ENCODE measurements at regions not wholly inside any gene's neighbourhood (a gene's known extent, or its start where the extent isn't known, plus 50 kb on each side); places are given as distances from the start of the nearest gene placed in this dataset.

- TF ChIP-seq ZBTB39 (CRISPR knock-in tag; IDR thresholded peaks at IDR 0.05): no peak
- TF ChIP-seq CEBPG (CRISPR knock-in tag; IDR thresholded peaks at IDR 0.05): no peak
- TF ChIP-seq, protein P1, sequence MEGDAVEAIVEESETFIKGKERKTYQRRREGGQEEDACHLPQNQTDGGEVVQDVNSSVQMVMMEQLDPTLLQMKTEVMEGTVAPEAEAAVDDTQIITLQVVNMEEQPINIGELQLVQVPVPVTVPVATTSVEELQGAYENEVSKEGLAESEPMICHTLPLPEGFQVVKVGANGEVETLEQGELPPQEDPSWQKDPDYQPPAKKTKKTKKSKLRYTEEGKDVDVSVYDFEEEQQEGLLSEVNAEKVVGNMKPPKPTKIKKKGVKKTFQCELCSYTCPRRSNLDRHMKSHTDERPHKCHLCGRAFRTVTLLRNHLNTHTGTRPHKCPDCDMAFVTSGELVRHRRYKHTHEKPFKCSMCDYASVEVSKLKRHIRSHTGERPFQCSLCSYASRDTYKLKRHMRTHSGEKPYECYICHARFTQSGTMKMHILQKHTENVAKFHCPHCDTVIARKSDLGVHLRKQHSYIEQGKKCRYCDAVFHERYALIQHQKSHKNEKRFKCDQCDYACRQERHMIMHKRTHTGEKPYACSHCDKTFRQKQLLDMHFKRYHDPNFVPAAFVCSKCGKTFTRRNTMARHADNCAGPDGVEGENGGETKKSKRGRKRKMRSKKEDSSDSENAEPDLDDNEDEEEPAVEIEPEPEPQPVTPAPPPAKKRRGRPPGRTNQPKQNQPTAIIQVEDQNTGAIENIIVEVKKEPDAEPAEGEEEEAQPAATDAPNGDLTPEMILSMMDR (CRISPR knock-in tag; IDR thresholded peaks at IDR 0.05): no peak
- no peak for TF ChIP-seq ESRRA (CRISPR knock-in tag; IDR thresholded peaks at IDR 0.05; ENCODE audit: low read depth)
- TF ChIP-seq, protein P2, sequence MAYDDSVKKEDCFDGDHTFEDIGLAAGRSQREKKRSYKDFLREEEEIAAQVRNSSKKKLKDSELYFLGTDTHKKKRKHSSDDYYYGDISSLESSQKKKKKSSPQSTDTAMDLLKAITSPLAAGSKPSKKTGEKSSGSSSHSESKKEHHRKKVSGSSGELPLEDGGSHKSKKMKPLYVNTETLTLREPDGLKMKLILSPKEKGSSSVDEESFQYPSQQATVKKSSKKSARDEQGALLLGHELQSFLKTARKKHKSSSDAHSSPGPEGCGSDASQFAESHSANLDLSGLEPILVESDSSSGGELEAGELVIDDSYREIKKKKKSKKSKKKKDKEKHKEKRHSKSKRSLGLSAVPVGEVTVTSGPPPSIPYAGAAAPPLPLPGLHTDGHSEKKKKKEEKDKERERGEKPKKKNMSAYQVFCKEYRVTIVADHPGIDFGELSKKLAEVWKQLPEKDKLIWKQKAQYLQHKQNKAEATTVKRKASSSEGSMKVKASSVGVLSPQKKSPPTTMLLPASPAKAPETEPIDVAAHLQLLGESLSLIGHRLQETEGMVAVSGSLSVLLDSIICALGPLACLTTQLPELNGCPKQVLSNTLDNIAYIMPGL (CRISPR knock-in tag; IDR thresholded peaks at IDR 0.05; ENCODE audit: borderline replicate concordance in 1 of 2, low read depth in 1 of 2): no peak
- TF ChIP-seq POLR2A (IDR thresholded peaks at IDR 0.05; ENCODE audit: insufficient read depth in 1 of 2, low read depth in 2 of 2, low read length in 2 of 2): no peak
- no peak for TF ChIP-seq ZNF552 (CRISPR knock-in tag; IDR thresholded peaks at IDR 0.05; ENCODE audit: borderline replicate concordance)
- TF ChIP-seq, protein P3, sequence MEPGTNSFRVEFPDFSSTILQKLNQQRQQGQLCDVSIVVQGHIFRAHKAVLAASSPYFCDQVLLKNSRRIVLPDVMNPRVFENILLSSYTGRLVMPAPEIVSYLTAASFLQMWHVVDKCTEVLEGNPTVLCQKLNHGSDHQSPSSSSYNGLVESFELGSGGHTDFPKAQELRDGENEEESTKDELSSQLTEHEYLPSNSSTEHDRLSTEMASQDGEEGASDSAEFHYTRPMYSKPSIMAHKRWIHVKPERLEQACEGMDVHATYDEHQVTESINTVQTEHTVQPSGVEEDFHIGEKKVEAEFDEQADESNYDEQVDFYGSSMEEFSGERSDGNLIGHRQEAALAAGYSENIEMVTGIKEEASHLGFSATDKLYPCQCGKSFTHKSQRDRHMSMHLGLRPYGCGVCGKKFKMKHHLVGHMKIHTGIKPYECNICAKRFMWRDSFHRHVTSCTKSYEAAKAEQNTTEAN (CRISPR knock-in tag; conservative IDR thresholded peaks at IDR 0.05): no peak
- no peak for TF ChIP-seq RBFOX2 (IDR thresholded peaks at IDR 0.05; ENCODE audit: low read depth, low read length)
- no peak for TF ChIP-seq ZKSCAN5 (CRISPR knock-in tag; IDR thresholded peaks at IDR 0.05)
- TF ChIP-seq SP5 (CRISPR knock-in tag; IDR thresholded peaks at IDR 0.05; ENCODE audit: borderline replicate concordance, low read depth): no peak
- no peak for TF ChIP-seq ZNF205 (CRISPR knock-in tag; IDR thresholded peaks at IDR 0.05)
Observed at GRCh38 chr15:31932576-31932975, 97.7 kb upstream of the CHRNA7 start.

Measured in HepG2 (cell line).